ENCODE measurements at regions not wholly inside any gene's neighbourhood (a gene's known extent, or its start where the extent isn't known, plus 50 kb on each side); places are given as distances from the start of the nearest gene placed in this dataset.

- no peak for DNase-seq (ENCODE audit: low read depth in 3 of 3)
Observed at GRCh38 chr6:163661272-163661671, 246.8 kb downstream of the QKI start.

- no peak for DNase-seq (ENCODE audit: low read depth in 3 of 3)
Observed at GRCh38 chr6:163659803-163660202, 245.3 kb downstream of the QKI start.

GRCh38 chr6:163655217-163656121 lies 241.0 kb downstream of the QKI start:
- DNase-seq (ENCODE audit: low read depth in 3 of 3), result no peak

GRCh38 chr6:163651915-163652668 lies 237.6 kb downstream of the QKI start:
- DNase-seq (ENCODE audit: low read depth in 3 of 3), result no peak

GRCh38 chr6:163651426-163651825 lies 236.9 kb downstream of the QKI start:
- no peak for DNase-seq (ENCODE audit: low read depth in 3 of 3)

GRCh38 chr6:163648868-163649267 lies 234.3 kb downstream of the QKI start:
- DNase-seq (ENCODE audit: low read depth in 3 of 3), result no peak

- DNase-seq (ENCODE audit: low read depth in 3 of 3), result no peak
Observed at GRCh38 chr6:163647624-163648023, 233.1 kb downstream of the QKI start.

- DNase-seq (ENCODE audit: low read depth in 3 of 3), result no peak
Observed at GRCh38 chr6:163646866-163647265, 232.3 kb downstream of the QKI start.

- no peak for DNase-seq (ENCODE audit: low read depth in 3 of 3)
Observed at GRCh38 chr6:163646133-163646532, 231.6 kb downstream of the QKI start.

- no peak for DNase-seq (ENCODE audit: low read depth in 3 of 3)
Observed at GRCh38 chr6:163645560-163645959, 231.0 kb downstream of the QKI start.

- DNase-seq (ENCODE audit: low read depth in 3 of 3), result no peak
Observed at GRCh38 chr6:163643866-163644265, 229.3 kb downstream of the QKI start.

- no peak for DNase-seq (ENCODE audit: low read depth in 3 of 3)
Observed at GRCh38 chr6:163641706-163642105, 227.2 kb downstream of the QKI start.

GRCh38 chr6:163640641-163641040 lies 226.1 kb downstream of the QKI start:
- DNase-seq (ENCODE audit: low read depth in 3 of 3), result no peak

- DNase-seq (ENCODE audit: low read depth in 3 of 3), result no peak
Observed at GRCh38 chr6:163637524-163637923, 223.0 kb downstream of the QKI start.

GRCh38 chr6:163635731-163636364 lies 221.3 kb downstream of the QKI start:
- DNase-seq (ENCODE audit: low read depth in 3 of 3), result no peak

GRCh38 chr6:163635315-163635714 lies 220.8 kb downstream of the QKI start:
- DNase-seq (ENCODE audit: low read depth in 3 of 3), result no peak

GRCh38 chr6:163634211-163635171 lies 220.0 kb downstream of the QKI start:
- DNase-seq (ENCODE audit: low read depth in 3 of 3), result no peak

GRCh38 chr6:163630991-163631390 lies 216.5 kb downstream of the QKI start:
- no peak for DNase-seq (ENCODE audit: low read depth in 3 of 3)

GRCh38 chr6:163630572-163630971 lies 216.1 kb downstream of the QKI start:
- DNase-seq (ENCODE audit: low read depth in 3 of 3), result no peak

GRCh38 chr6:163630096-163630495 lies 215.6 kb downstream of the QKI start:
- no peak for DNase-seq (ENCODE audit: low read depth in 3 of 3)
